ENCODE measurements at regions not wholly inside any gene's neighbourhood (a gene's known extent, or its start where the extent isn't known, plus 50 kb on each side); places are given as distances from the start of the nearest gene placed in this dataset.

- Histone ChIP-seq H3K79me1 (ENCODE audit: insufficient read depth, low read depth, low read length, poor library complexity, severe bottlenecking) (no peaks in the 10 kb centered on the region), H3K23me2 (ENCODE audit: insufficient read length, low read depth, low read length, poor library complexity, severe bottlenecking) (no peaks in the 10 kb centered on the region)
- peak; percentile 67 for DNase-seq
Measured at GRCh38 chr6:120056085-120056484, 706.5 kb upstream of the MAN1A1 start.

More at GRCh38 chr6:120056085-120056484, 706.5 kb upstream of the MAN1A1 start:
- no peak overlapping the region for H2BK20ac ChIP-seq (ENCODE audit: low read depth, low read length, poor library complexity, severe bottlenecking)
- H4K8ac ChIP-seq (replicated peaks; ENCODE audit: insufficient read length, low read depth, low read length) = no peak overlapping the region
- H3K27ac Mint-ChIP-seq = no peak overlapping the region; a peak in 1 of 7 replicates
- no peak overlapping the region for H2AK5ac ChIP-seq (ENCODE audit: insufficient read length, low read length)
- no peaks in the 10 kb centered on the region for H3K9me3 ChIP-seq (ENCODE audit: control insufficient read depth, low read depth, low read length)
- peaks cover 12 to 13% of the 10 kb centered on the region in 2 experiments for H3K9me3 Mint-ChIP-seq
- H3K18ac ChIP-seq (ENCODE audit: insufficient read length, low read depth, low read length) = no peak overlapping the region
- no peak overlapping the region for H2BK120ac ChIP-seq (ENCODE audit: low read depth, low read length, poor library complexity, severe bottlenecking)
- H2BK5ac ChIP-seq (ENCODE audit: insufficient read length, low read length) = no peak overlapping the region
- no peaks in the 10 kb centered on the region for H3K4me1 ChIP-seq (ENCODE audit: insufficient read depth, low read length)
- no peak overlapping the region for H2BK12ac ChIP-seq (ENCODE audit: insufficient read length, low read depth, low read length)
- H3T11ph ChIP-seq (ENCODE audit: low read length) = no peak overlapping the region
- H3K9ac ChIP-seq (ENCODE audit: extremely low read depth, insufficient read length, low read length) = no peak overlapping the region
- no peak overlapping the region for H2AFZ ChIP-seq (ENCODE audit: low read length)
- H3K4me3 Mint-ChIP-seq = no peak overlapping the region
- H3K27me3 ChIP-seq (ENCODE audit: insufficient read depth, low read length) = no peaks in the 10 kb centered on the region
- no peak overlapping the region for H3K23ac ChIP-seq (ENCODE audit: insufficient read length, low read depth, low read length)
- H3K27me3 Mint-ChIP-seq (ENCODE audit: low read depth) = peaks cover 2% of the 10 kb centered on the region
- peaks cover 0 to 5% (median 4%) of the 10 kb centered on the region in 3 experiments; a peak in 4 of 7 replicates for H3K36me3 Mint-ChIP-seq (ENCODE audit: insufficient read depth in 1 of 3, low read depth in 3 of 3)
- no peak overlapping the region for H3K4ac ChIP-seq (ENCODE audit: low read depth, low read length)
- no peaks in the 10 kb centered on the region for H3K4me1 Mint-ChIP-seq
- H3K14ac ChIP-seq (ENCODE audit: insufficient read depth, low read length) = no peak overlapping the region
- H4K5ac ChIP-seq (ENCODE audit: insufficient read length, low read depth, low read length) = no peak overlapping the region
- no peak overlapping the region for H3K27ac ChIP-seq (ENCODE audit: insufficient read length, low read depth, low read length)
- H4K20me1 ChIP-seq (ENCODE audit: control insufficient read depth, insufficient read depth, insufficient read length) = no peaks in the 10 kb centered on the region
- no CpG with 5 or more reads among the region's 7 CpGs for WGBS (ENCODE audit: extremely low coverage, insufficient read length, low lambda C conversion rate)
- peak; percentile 71 for TF ChIP-seq CTCF (conservative IDR thresholded peaks at IDR 0.05)
- no peak overlapping the region for H2BK15ac ChIP-seq (ENCODE audit: low read depth, low read length)
- H3K79me2 ChIP-seq (ENCODE audit: insufficient read depth, low read length) = no peaks in the 10 kb centered on the region
- no peak overlapping the region for H3K56ac ChIP-seq (ENCODE audit: insufficient read length, low read depth, low read length)
- no peak overlapping the region for H3K4me2 ChIP-seq (ENCODE audit: insufficient read depth, insufficient read length, low read length)
- no peak overlapping the region for H4K91ac ChIP-seq (ENCODE audit: insufficient read length, low read depth, low read length)

Measured in H9 (cell line).